GM18861 (cell line): ENCODE measurements at regions not wholly inside any gene's neighbourhood (a gene's known extent, or its start where the extent isn't known, plus 50 kb on each side); places are given as distances from the start of the nearest gene placed in this dataset.

Source experiments
- ATAC-seq: cut with Tn5 transposase; IDR thresholded peaks from one replicate; pipeline ENCODE4 v1.9.1; 2021; ENCODE audit not compliant: unreplicated experiment

DNA sequence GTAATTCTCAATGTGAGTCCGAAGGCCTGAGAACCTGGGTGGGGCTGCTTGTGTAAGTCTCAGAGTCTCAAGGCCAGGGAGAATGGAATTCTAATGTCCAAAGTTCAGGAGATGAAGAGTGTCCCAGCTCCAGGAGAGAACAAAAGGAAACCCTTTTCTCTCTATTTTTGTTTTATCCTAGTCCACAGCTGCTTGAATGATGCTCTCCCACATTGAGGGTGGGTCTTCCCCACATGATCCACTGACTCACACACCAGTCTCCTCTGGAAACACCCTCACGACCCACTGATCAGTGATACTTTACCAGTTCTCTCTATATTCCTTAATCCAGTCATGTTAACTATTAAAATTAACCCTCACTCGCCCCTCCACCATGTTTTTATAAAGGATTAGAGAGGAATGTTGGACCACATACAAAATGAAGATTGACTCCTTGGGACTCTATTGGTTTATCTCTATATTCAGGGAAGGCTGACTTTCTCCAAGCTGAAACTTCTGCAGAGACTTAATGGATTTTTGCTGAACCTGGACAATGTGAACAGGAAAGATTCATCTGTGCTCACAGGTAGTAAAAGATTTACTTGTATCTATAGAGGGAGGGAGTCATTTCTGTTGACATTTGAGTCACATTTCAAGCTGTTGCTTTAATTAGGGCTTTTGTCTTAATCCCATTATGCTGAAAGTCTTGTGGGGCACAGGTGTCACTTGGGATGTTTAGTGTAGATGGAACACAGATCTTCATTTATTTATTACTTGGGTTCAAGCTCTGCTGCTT is 1061.0 kb upstream of the TMEM132C start:
- ATAC-seq, result no peak

GRCh38 chr12:127209318-127209717 is 1057.7 kb upstream of the TMEM132C start:
- ATAC-seq, result no peak

DNA sequence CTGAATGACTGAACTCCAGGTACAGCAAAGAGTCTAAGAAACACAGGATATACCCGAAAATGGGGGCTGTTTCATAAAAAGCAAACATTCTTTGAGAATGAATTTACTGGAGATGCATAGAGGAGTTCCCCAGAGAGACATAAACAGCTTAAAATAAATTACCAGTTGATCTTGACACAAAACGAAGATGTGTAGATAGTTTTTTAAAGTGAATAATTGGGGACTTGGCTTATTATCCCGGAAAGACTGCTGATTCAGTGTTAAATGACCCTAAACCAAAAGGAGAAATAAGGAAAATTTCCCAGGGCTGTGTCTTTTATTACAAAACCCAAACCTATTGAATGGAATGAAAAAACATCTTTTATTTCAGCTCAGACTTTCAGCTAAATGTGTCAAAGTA is 1052.8 kb upstream of the TMEM132C start:
- no peak for ATAC-seq

- no peak for ATAC-seq
Measured at GRCh38 chr12:127223011-127223410, 1044.0 kb upstream of the TMEM132C start.

DNA sequence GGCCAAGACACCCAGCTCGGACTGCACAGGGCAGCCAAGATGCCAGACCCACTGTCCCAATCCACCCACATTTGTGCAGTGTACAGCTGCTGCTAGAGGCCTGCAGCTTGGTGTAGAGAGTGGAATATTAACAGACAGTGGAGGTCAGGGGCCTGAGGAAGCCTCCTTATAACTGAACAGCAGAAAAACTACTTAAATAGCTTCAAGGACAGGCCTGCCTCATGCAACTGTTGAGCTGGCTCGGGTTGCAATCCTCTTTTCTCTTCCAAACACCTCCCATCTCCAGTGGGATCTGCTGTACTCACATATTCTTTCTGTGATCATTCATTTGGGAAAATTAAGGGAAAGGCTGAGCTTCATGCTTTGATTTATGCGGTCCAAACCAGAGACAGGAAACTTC is 1043.2 kb upstream of the TMEM132C start:
- no peak for ATAC-seq

- ATAC-seq, result no peak
Measured at GRCh38 chr12:127230843-127231260, 1036.1 kb upstream of the TMEM132C start.

DNA sequence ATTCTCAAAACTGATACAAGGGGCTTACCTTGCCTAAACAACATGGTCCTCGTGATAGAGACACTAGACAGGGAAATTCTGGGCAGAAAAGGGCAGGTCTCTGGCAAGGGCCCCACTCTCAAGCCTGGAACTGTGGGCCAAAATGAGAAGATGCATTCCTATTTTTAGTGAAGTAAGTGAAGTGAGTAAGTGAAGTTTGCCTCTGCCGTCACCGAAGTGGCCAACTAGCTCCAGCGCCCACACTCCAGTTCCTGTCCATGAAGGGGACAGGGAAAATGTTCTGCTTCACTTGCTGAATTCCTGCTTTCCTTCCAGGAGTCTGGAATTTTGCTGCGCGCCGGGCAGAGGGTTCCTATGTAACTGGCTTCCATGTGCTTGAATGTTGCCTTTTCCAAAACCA is 1035.6 kb upstream of the TMEM132C start:
- ATAC-seq, result no peak

DNA sequence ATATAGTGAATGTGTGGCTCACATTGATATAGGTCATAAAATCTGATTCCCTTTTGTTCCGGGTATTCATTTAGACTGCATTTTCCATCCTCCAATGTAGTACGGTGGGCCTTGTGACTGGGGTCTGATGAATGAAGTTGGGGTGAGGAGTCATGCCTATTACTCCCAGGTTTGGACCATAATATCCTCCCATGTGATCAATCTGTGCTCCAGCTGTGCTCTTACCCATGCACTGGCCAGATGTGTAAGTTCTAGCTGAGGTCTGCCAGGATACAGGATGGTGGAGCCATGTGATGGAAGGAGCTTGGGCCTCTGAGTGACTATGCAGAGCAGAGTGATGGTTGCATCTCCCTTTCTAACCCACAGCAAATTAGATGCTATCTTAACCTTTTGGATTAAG is 1034.0 kb upstream of the TMEM132C start:
- ATAC-seq, result no peak

GRCh38 chr12:127235761-127236160 is 1031.2 kb upstream of the TMEM132C start:
- no peak for ATAC-seq

DNA sequence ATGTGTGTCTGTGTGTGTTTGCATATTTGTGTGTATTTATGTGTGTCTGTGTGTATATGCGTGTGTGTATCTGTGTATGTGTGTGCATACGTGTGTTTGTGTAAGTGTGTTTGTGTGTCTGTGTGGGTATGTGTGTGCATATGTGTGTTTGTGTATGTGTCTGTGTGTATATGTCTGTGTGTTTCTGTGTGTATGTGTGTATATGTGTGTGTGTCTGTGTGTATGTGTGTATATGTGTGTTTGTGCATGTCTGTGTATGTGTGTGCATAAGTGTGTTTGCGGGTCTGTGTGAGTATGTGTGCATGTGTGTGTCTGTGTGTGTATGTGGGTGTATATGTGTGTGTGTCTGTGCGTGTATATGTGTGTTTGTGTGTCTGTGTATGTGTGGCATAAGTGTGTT is 1030.5 kb upstream of the TMEM132C start:
- ATAC-seq, result no peak

GRCh38 chr12:127237151-127237550 is 1029.8 kb upstream of the TMEM132C start:
- ATAC-seq, result no peak

DNA sequence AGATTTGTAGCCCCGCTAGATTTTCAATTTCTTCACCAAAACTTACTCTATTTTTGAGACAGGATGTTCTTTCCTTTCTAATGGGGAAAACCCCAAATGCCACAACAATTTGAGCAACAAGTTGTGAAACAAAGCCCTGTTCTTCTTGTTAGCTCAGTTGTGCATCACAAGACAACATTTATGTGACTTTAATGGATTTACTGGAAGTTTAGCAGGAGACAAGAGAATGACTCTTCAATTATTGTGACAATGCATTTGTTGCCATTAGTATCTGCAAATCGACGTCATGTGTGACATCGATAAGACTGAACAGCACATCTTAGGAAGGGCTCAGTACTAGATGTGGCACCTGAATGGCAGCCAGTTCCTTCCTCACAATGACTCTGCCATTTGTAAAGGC is 1028.9 kb upstream of the TMEM132C start:
- no peak for ATAC-seq

GRCh38 chr12:127239781-127240180 is 1027.2 kb upstream of the TMEM132C start:
- ATAC-seq, result no peak

- ATAC-seq, result no peak
Measured at GRCh38 chr12:127240249-127240929, 1026.6 kb upstream of the TMEM132C start.

- ATAC-seq, result no peak
Measured at GRCh38 chr12:127241072-127241817, 1025.7 kb upstream of the TMEM132C start.

GRCh38 chr12:127245009-127245408 is 1022.0 kb upstream of the TMEM132C start:
- ATAC-seq, result no peak

GRCh38 chr12:127245437-127245836 is 1021.5 kb upstream of the TMEM132C start:
- no peak for ATAC-seq

GRCh38 chr12:127247937-127248336 is 1019.0 kb upstream of the TMEM132C start:
- no peak for ATAC-seq

DNA sequence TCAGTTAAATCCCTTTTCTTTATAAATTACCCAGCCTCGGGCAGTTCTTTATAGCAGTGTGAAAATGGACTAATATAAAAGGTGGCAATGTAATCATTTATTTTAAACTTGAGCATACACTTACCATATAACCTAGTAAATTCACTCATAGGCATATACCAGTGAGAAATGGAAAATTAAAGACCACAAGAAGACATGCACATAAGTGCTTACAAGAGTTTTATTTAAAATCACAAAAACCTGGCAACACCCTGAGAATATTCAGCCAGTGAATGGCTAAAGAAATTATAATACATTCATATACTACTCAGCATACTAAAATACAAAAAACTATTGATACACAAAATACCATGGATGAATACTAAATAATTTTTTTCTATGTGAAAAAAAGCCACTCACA is 1017.5 kb upstream of the TMEM132C start:
- ATAC-seq, result no peak

- no peak for ATAC-seq
Measured at GRCh38 chr12:127253797-127254327, 1013.1 kb upstream of the TMEM132C start.

DNA sequence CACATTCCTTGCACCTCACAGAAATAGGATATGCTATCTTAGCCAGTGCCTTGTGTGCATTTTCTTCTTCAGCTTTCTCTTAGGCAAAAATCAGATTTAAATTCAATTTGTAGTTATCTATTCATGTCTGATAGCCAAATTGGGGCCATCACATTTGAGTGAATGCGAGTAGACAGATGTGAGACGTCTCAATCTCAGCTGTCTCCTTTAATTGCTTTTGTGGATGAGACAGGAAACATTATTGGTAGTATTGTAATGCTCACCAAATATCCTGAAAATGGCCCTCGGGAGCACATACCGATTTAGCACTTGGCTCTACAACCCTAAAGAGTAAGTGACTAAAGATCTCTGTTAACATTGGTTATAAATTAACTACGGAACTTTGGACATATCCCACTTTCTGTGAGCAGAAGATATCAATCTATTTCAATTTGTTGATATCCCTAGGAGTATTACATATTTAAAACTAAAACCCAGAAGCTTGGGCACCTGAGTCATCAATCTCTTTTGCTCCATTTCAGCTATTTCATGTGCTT is 1012.5 kb upstream of the TMEM132C start:
- no peak for ATAC-seq
